HEK293 (cell line): ENCODE measurements at regions not wholly inside any gene's neighbourhood (a gene's known extent, or its start where the extent isn't known, plus 50 kb on each side); places are given as distances from the start of the nearest gene placed in this dataset.

Experiments used
- ATF2 ChIP-seq: fragments of 450-650 bp; formaldehyde crosslinking; IDR thresholded peaks from 2 replicates; pipeline ENCODE4 v1.5.1; 2016; ENCODE audit warnings: missing biosample characterization, missing genetic modification characterization, low read depth
- HIC1 ChIP-seq: fragments of 450-650 bp; formaldehyde crosslinking; IDR thresholded peaks from 2 replicates; pipeline ENCODE4 v1.5.1; 2016; ENCODE audit warnings: missing biosample characterization, missing genetic modification characterization
- KLF10 ChIP-seq: fragments of 450-650 bp; IDR thresholded peaks from 2 replicates; pipeline ENCODE4 v1.5.1; 2018; ENCODE audit warnings: missing biosample characterization, mild to moderate bottlenecking, missing genetic modification characterization
- KLF7 ChIP-seq: fragments of 450-650 bp; formaldehyde crosslinking; IDR thresholded peaks from 2 replicates; pipeline ENCODE4 v1.5.1; 2016; ENCODE audit warnings: missing biosample characterization, missing genetic modification characterization, borderline replicate concordance
- RBAK ChIP-seq: fragments of 450-650 bp; formaldehyde crosslinking; IDR thresholded peaks from 2 replicates; pipeline ENCODE4 v1.5.1; 2016; ENCODE audit warnings: missing biosample characterization, missing genetic modification characterization
- SP7 ChIP-seq: fragments of 450-650 bp; formaldehyde crosslinking; IDR thresholded peaks from 2 replicates; pipeline ENCODE4 v1.5.1; 2016; ENCODE audit warnings: missing biosample characterization, missing genetic modification characterization
- TCF7L2 ChIP-seq: IDR thresholded peaks from 2 replicates; pipeline ENCODE4 v1.6.1; 2011; ENCODE audit warnings: low read depth, mild to moderate bottlenecking, inconsistent platforms, low read length, moderate library complexity, borderline replicate concordance
- ZBTB11 ChIP-seq: fragments of 450-650 bp; formaldehyde crosslinking; conservative IDR thresholded peaks from 2 replicates; pipeline ENCODE4 v1.5.1; 2016; ENCODE audit warnings: low read depth, missing biosample characterization, missing genetic modification characterization
- ZNF133 ChIP-seq: fragments of 450-650 bp; formaldehyde crosslinking; IDR thresholded peaks from 2 replicates; pipeline ENCODE4 v1.5.1; 2016; ENCODE audit warnings: missing biosample characterization, missing genetic modification characterization
- ZNF140 ChIP-seq: fragments of 450-650 bp; formaldehyde crosslinking; IDR thresholded peaks from 2 replicates; pipeline ENCODE4 v1.5.1; 2016; ENCODE audit warnings: missing biosample characterization, missing genetic modification characterization
- ZNF146 ChIP-seq: fragments of 450-650 bp; formaldehyde crosslinking; IDR thresholded peaks from 2 replicates; pipeline ENCODE4 v1.5.1; 2016; ENCODE audit warnings: missing biosample characterization, missing genetic modification characterization
- ZNF23 ChIP-seq: fragments of 450-650 bp; formaldehyde crosslinking; IDR thresholded peaks from 2 replicates; pipeline ENCODE4 v1.5.1; 2016; ENCODE audit warnings: missing biosample characterization, missing genetic modification characterization, borderline replicate concordance
- ZNF24 ChIP-seq: fragments of 450-650 bp; formaldehyde crosslinking; IDR thresholded peaks from 2 replicates; pipeline ENCODE4 v1.5.1; 2016; ENCODE audit warnings: missing biosample characterization, missing genetic modification characterization
- ZNF350 ChIP-seq: fragments of 450-650 bp; formaldehyde crosslinking; IDR thresholded peaks from 2 replicates; pipeline ENCODE4 v1.5.0; 2017; ENCODE audit warnings: missing biosample characterization, mild to moderate bottlenecking, missing genetic modification characterization
- ZNF404 ChIP-seq: fragments of 450-650 bp; formaldehyde crosslinking; IDR thresholded peaks from 2 replicates; pipeline ENCODE4 v1.5.1; 2017; ENCODE audit warnings: missing biosample characterization, missing genetic modification characterization
- ZNF488 ChIP-seq: fragments of 450-650 bp; formaldehyde crosslinking; IDR thresholded peaks from 2 replicates; pipeline ENCODE4 v1.5.1; 2016; ENCODE audit warnings: missing biosample characterization, missing genetic modification characterization
- ZNF530 ChIP-seq: fragments of 450-650 bp; formaldehyde crosslinking; IDR thresholded peaks from 2 replicates; pipeline ENCODE4 v1.5.1; 2016; ENCODE audit warnings: low read depth, missing biosample characterization, missing genetic modification characterization
- ZNF549 ChIP-seq: fragments of 450-650 bp; IDR thresholded peaks from 2 replicates; pipeline ENCODE4 v1.5.1; 2018; ENCODE audit warnings: missing biosample characterization, missing genetic modification characterization, mild to moderate bottlenecking, inconsistent platforms, moderate library complexity
- ZNF621 ChIP-seq: fragments of 450-650 bp; formaldehyde crosslinking; IDR thresholded peaks from 2 replicates; pipeline ENCODE4 v1.5.1; 2017; ENCODE audit warnings: missing biosample characterization, missing genetic modification characterization
- ZNF624 ChIP-seq: fragments of 450-650 bp; formaldehyde crosslinking; IDR thresholded peaks from 2 replicates; pipeline ENCODE4 v1.5.1; 2017; ENCODE audit warnings: missing biosample characterization, missing genetic modification characterization
- ZNF639 ChIP-seq: fragments of 450-650 bp; formaldehyde crosslinking; IDR thresholded peaks from 2 replicates; pipeline ENCODE4 v1.5.1; 2016; ENCODE audit warnings: missing biosample characterization, missing genetic modification characterization
- ZNF701 ChIP-seq: fragments of 450-650 bp; formaldehyde crosslinking; IDR thresholded peaks from 2 replicates; pipeline ENCODE4 v1.5.1; 2016; ENCODE audit warnings: missing biosample characterization, missing genetic modification characterization
- ZNF704 ChIP-seq: fragments of 450-650 bp; formaldehyde crosslinking; IDR thresholded peaks from 2 replicates; pipeline ENCODE4 v1.5.1; 2016; ENCODE audit warnings: missing biosample characterization, missing genetic modification characterization
- ZNF785 ChIP-seq: fragments of 450-650 bp; formaldehyde crosslinking; IDR thresholded peaks from 2 replicates; pipeline ENCODE4 v1.5.1; 2016; ENCODE audit warnings: missing biosample characterization, missing genetic modification characterization
- ZNF843 ChIP-seq: fragments of 450-650 bp; formaldehyde crosslinking; IDR thresholded peaks from 2 replicates; pipeline ENCODE4 v1.5.1; 2016; ENCODE audit warnings: missing biosample characterization, missing genetic modification characterization
- ZSCAN4 ChIP-seq: fragments of 450-650 bp; formaldehyde crosslinking; IDR thresholded peaks from 2 replicates; pipeline ENCODE4 v1.5.1; 2017; ENCODE audit warnings: missing biosample characterization, missing genetic modification characterization

- TF ChIP-seq ZNF350 (tag by site-specific recombination) (no peak), ZNF404 (tag by site-specific recombination) (no peak), ZNF785 (tag by site-specific recombination) (no peak), HIC1 (tag by site-specific recombination) (no peak), RBAK (tag by site-specific recombination) (no peak), ZNF704 (tag by site-specific recombination) (no peak), KLF10 (tag by site-specific recombination) (no peak), ZNF488 (tag by site-specific recombination) (no peak), ZNF24 (tag by site-specific recombination) (0 out of 2 replicates have a peak, but pooled peaks have one; percentile 45), ZNF621 (tag by site-specific recombination) (no peak), ZNF701 (tag by site-specific recombination) (no peak), ZNF843 (tag by site-specific recombination) (peak; percentile 81), TCF7L2 (no peak; the same call in 1 of the 2 replicates), ZNF549 (tag by site-specific recombination) (no peak), ZNF530 (no peak), SP7 (tag by site-specific recombination) (peak; percentile 80), ZNF140 (no peak), ZNF639 (tag by site-specific recombination) (no peak), ZBTB11 (tag by site-specific recombination) (no peak), ATF2 (tag by site-specific recombination) (no peak), KLF7 (tag by site-specific recombination) (no peak), ZNF23 (tag by site-specific recombination) (no peak), ZSCAN4 (tag by site-specific recombination) (no peak), ZNF624 (tag by site-specific recombination) (no peak), ZNF133 (tag by site-specific recombination) (no peak), ZNF146 (tag by site-specific recombination) (no peak)
Measured at GRCh38 chr20:22462975-22463914, 121.1 kb downstream of the FOXA2 start (continued).
